B cell (primary cell): ENCODE measurements at regions not wholly inside any gene's neighbourhood (a gene's known extent, or its start where the extent isn't known, plus 50 kb on each side); places are given as distances from the start of the nearest gene placed in this dataset.

ENCODE experiments used
- ATAC-seq: fragments of 200-7000 bp; cut with Tn5 transposase; one replicate; pipeline ENCODE4 v1.10.0; 2021; ENCODE audit warnings: low read depth, mild to moderate bottlenecking, moderate number of reproducible peaks, moderate library complexity
- CTCF ChIA-PET: fragments of 350-600 bp; sonication (Branson Sonifier 250); formaldehyde crosslinking; loops from one replicate; lab custom pipeline; 2021; ENCODE audit warnings: antibody characterized with exemption, inconsistent platforms; lab: Charles Lee
- POLR2A ChIA-PET: fragments of 350-600 bp; sonication (Branson Sonifier 250); formaldehyde crosslinking; loops from one replicate; lab custom pipeline; 2021; ENCODE audit warnings: antibody characterized with exemption; lab: Charles Lee
- DNase-seq: peaks from one replicate; pipeline ENCODE4 v3.0.0; 2013
- H2AFZ ChIP-seq: 2 replicates; pipeline ENCODE4 v1.6.1; 2012; ENCODE audit warnings: mild to moderate bottlenecking, low read depth, low read length; ENCODE audit not compliant: insufficient read depth, poor library complexity, severe bottlenecking
- H3K27ac ChIP-seq, 2 donors: 1 replicate in 1 of 2; 2 replicates in 1 of 2; pipeline ENCODE4 v1.5.1; 2012 to 2013; ENCODE audit warnings: low read length in 2 of 2, mild to moderate bottlenecking in 2 of 2, moderate library complexity in 1 of 2
- H3K27me3 ChIP-seq, 4 experiments: fragments of 200-600 bp in 1 of 4; sonication (generic) in 1 of 4; replicated peaks in 1 of 4; 1 replicate in 2 of 4; 2 replicates in 2 of 4; pipeline versions ENCODE4 v1.6.1 to v1.7.0; 2013 to 2016; ENCODE audit warnings: low read length in 3 of 4, mild to moderate bottlenecking in 2 of 4, mixed read lengths in 1 of 4, moderate library complexity in 1 of 4; ENCODE audit not compliant: insufficient read depth in 4 of 4, control insufficient read depth in 3 of 4; ENCODE audit errors: control extremely low read depth in 1 of 4
- H3K36me3 ChIP-seq, 2 experiments: replicated peaks in 1 of 2; 1 replicate in 1 of 2; 2 replicates in 1 of 2; pipeline versions ENCODE4 v1.6.1 to v1.7.1; 2013; ENCODE audit warnings: low read length in 1 of 2; ENCODE audit not compliant: insufficient read depth in 2 of 2, control insufficient read depth in 1 of 2; ENCODE audit errors: control extremely low read depth in 1 of 2, extremely low read depth in 1 of 2
- H3K4me1 ChIP-seq, 2 donors: fragments of 200-600 bp in 1 of 2; sonication (generic) in 1 of 2; 1 replicate in 1 of 2; 2 replicates in 1 of 2; pipeline versions ENCODE4 v1.5.1 to v1.6.1; 2013 to 2017; ENCODE audit warnings: low read length in 2 of 2; ENCODE audit not compliant: control insufficient read depth in 2 of 2, insufficient read depth in 2 of 2
- H3K4me2 ChIP-seq: replicated peaks from 2 replicates; pipeline ENCODE3; 2012; ENCODE audit warnings: mild to moderate bottlenecking, low read depth, low read length; ENCODE audit not compliant: poor library complexity, severe bottlenecking
- H3K4me3 ChIP-seq, 5 experiments: fragments of 200-600 bp in 1 of 5; sonication (generic) in 1 of 5; 1 replicate in 3 of 5; 2 replicates in 2 of 5; pipeline versions ENCODE4 v1.5.1 to v1.7.0; 2011 to 2016; ENCODE audit warnings: low read length in 4 of 5, mild to moderate bottlenecking in 4 of 5, low read depth in 2 of 5, control low read depth in 1 of 5, moderate library complexity in 1 of 5; ENCODE audit not compliant: insufficient read depth in 1 of 5; ENCODE audit errors: control extremely low read depth in 1 of 5, extremely low read depth in 1 of 5
- H3K79me2 ChIP-seq: fragments of 200-600 bp; sonication (generic); one replicate; pipeline ENCODE4 v1.6.0; 2016; ENCODE audit warnings: low read length; ENCODE audit not compliant: control insufficient read depth, insufficient read depth
- H3K9ac ChIP-seq: fragments of 200-600 bp; sonication (generic); 2 replicates; pipeline ENCODE4 v1.6.1; 2017; ENCODE audit warnings: mild to moderate bottlenecking, low read length, moderate library complexity
- H3K9me3 ChIP-seq, 3 donors: one replicate each; pipeline versions ENCODE4 v1.6.1 to v1.7.1; 2013; ENCODE audit warnings: low read length in 2 of 3; ENCODE audit not compliant: control insufficient read depth in 2 of 3, insufficient read depth in 1 of 3; ENCODE audit errors: control extremely low read depth in 1 of 3
- H4K20me1 ChIP-seq: 2 replicates; pipeline ENCODE4 v1.6.0; 2012; ENCODE audit warnings: mild to moderate bottlenecking, low read length; ENCODE audit not compliant: insufficient read depth, control insufficient read depth, poor library complexity, severe bottlenecking
- H3K27ac Mint-ChIP-seq: one replicate; pipeline ENCODE4 v1.8.0; 2021; ENCODE audit warnings: mixed read lengths
- H3K27me3 Mint-ChIP-seq: one replicate; pipeline ENCODE4 v1.8.0; 2021; ENCODE audit warnings: mixed read lengths
- H3K4me1 Mint-ChIP-seq: one replicate; pipeline ENCODE4 v1.8.0; 2021; ENCODE audit warnings: mixed read lengths
- H3K4me3 Mint-ChIP-seq: one replicate; pipeline ENCODE4 v1.8.0; 2021; ENCODE audit warnings: mixed read lengths
- H3K9me3 Mint-ChIP-seq: one replicate; pipeline ENCODE4 v1.8.0; 2022; ENCODE audit warnings: mixed read lengths; ENCODE audit not compliant: insufficient read depth
- EZH2 ChIP-seq: IDR thresholded peaks from 2 replicates; pipeline ENCODE4 v1.6.1; 2012; ENCODE audit warnings: borderline replicate concordance, low read depth, mild to moderate bottlenecking, moderate library complexity, low read length; ENCODE audit not compliant: insufficient read depth, poor library complexity, severe bottlenecking
- WGBS: methylation state at CpG from one replicate; pipeline ENCODE4 v1.1.5; 2013; ENCODE audit warnings: missing lambda C conversion rate; ENCODE audit not compliant: insufficient coverage; 5-methylcytosine and 5-hydroxymethylcytosine counted together
- intact Hi-C: fragments of 100-400 bp; cut with micrococcal nuclease; formaldehyde crosslinking; loops from one replicate; pipeline ENCODE4 v1.10.0; 2022
- TF ChIP-seq, protein P1 (sequence below): fragments of 200-600 bp; IDR thresholded peaks from one replicate; pipeline ENCODE4 v1.8.0; 2022; ENCODE audit warnings: antibody characterized with exemption, mild to moderate bottlenecking

- H3K9ac ChIP-seq = no peak overlapping the region
- ChIA-PET CTCF (interaction anchor here (1.8 kb wide), 1 partner anchor 297 kb away, joined by 9 read pairs; no protein-coding TSS in a partner anchor), POLR2A (no interaction called here)
- Mint-ChIP-seq H3K9me3 (no peaks in the 10 kb centered on the region), H3K27me3 (peaks cover 33% of the 10 kb centered on the region), H3K4me1 (no peaks in the 10 kb centered on the region), H3K4me3 (no peak overlapping the region), H3K27ac (no peak overlapping the region)
- no peaks in the 10 kb centered on the region for H3K9me3 ChIP-seq
- H3K36me3 ChIP-seq = no peaks in the 10 kb centered on the region
- no peak overlapping the region for H3K4me3 ChIP-seq
- H3K4me2 ChIP-seq = no peak overlapping the region
- no peak overlapping the region for H3K27ac ChIP-seq
- ATAC-seq (no peak), DNase-seq (no peak)
- no peak overlapping the region for H2AFZ ChIP-seq
- H3K4me1 ChIP-seq = no peaks in the 10 kb centered on the region
- WGBS = 74% methylated on average over 2 of the region's 2 CpGs
- H3K27me3 ChIP-seq = peaks cover 0 to 6% (median under 1%) of the 10 kb centered on the region in 4 experiments
- TF ChIP-seq, protein P1, sequence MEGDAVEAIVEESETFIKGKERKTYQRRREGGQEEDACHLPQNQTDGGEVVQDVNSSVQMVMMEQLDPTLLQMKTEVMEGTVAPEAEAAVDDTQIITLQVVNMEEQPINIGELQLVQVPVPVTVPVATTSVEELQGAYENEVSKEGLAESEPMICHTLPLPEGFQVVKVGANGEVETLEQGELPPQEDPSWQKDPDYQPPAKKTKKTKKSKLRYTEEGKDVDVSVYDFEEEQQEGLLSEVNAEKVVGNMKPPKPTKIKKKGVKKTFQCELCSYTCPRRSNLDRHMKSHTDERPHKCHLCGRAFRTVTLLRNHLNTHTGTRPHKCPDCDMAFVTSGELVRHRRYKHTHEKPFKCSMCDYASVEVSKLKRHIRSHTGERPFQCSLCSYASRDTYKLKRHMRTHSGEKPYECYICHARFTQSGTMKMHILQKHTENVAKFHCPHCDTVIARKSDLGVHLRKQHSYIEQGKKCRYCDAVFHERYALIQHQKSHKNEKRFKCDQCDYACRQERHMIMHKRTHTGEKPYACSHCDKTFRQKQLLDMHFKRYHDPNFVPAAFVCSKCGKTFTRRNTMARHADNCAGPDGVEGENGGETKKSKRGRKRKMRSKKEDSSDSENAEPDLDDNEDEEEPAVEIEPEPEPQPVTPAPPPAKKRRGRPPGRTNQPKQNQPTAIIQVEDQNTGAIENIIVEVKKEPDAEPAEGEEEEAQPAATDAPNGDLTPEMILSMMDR = no peak
- intact Hi-C loops = no loop called here
- H3K79me2 ChIP-seq = no peaks in the 10 kb centered on the region
- no peaks in the 10 kb centered on the region for H4K20me1 ChIP-seq
Measured at GRCh38 chr12:13870255-13870654, 111.1 kb downstream of the GRIN2B start.

DNA sequence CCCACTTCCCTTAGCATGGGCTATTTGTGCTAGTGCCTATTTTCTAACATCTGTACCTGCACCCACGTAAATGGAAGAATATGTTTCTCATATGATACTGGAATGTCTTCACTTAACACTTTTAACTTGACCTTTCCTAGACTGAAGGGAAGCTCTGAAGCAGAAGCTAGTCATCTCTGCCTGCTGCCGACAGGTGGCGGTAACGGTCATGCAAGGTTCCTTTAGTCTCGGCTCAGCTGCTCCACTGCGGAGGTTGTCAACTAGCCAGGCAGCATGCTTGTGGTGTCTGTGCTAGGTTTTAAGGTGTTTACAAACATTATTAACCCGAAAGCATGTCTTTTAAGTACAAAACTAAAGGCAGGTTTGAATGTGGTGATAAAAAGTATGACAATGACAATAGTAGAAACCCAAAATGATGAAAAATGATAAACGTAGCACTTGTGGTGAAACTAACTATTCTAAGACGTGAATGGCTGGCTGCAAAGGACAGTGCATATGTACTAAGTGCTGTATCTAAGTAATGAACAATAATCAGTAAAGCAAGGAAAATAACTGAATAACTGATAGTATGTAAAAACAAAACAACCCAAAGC, 117.2 kb downstream of the GRIN2B start:
- Histone ChIP-seq H3K27me3 (peaks cover 0 to 16% (median 3%) of the 10 kb centered on the region in 4 experiments), H3K4me1 (no peaks in the 10 kb centered on the region), H3K4me2 (no peak overlapping the region), H3K79me2 (no peaks in the 10 kb centered on the region), H4K20me1 (no peaks in the 10 kb centered on the region), H3K9me3 (no peaks in the 10 kb centered on the region), H2AFZ (no peak overlapping the region), H3K4me3 (no peak overlapping the region), H3K36me3 (no peaks in the 10 kb centered on the region), H3K9ac (no peak overlapping the region), H3K27ac (no peak overlapping the region)
- POLR2A ChIA-PET = no interaction called here
- no peaks in the 10 kb centered on the region for H3K4me1 Mint-ChIP-seq
- DNase-seq (peak; percentile 73), ATAC-seq (peak; percentile 82)
- 20% methylated on average over 5 of the region's 9 CpGs for WGBS
- no peaks in the 10 kb centered on the region for H3K9me3 Mint-ChIP-seq
- no peak overlapping the region for H3K4me3 Mint-ChIP-seq
- H3K27me3 Mint-ChIP-seq = peaks cover 52% of the 10 kb centered on the region
- no peak overlapping the region for H3K27ac Mint-ChIP-seq
- CTCF ChIA-PET = interaction anchor here (0.6 to 6.7 kb wide), 18 partner anchors 8 to 802 kb away, joined by 3 to 135 read pairs (median 4); no protein-coding TSS in a partner anchor
- TF ChIP-seq EZH2 = no peak
- TF ChIP-seq, protein P1 = peak; percentile 99
- intact Hi-C loops = loop anchor here (1.0 to 10.0 kb wide), 3 partner anchors 247 to 949 kb away; no protein-coding TSS in a partner anchor
